Adrenal gland (tissue), 5 donors: ENCODE measurements at regions not wholly inside any gene's neighbourhood (a gene's known extent, or its start where the extent isn't known, plus 50 kb on each side); places are given as distances from the start of the nearest gene placed in this dataset.

ENCODE experiments used
- CTCF ChIP-seq, 6 experiments: fragments of 450-650 bp in 4 of 6; fragments of 200-600 bp in 2 of 6; sonication (generic) in 1 of 6; IDR thresholded peaks; 1 replicate in 5 of 6; 2 replicates in 1 of 6; pipeline versions ENCODE4 v1.5.1 to v1.8.0; 2016 to 2021; ENCODE audit warnings: antibody characterized with exemption in 6 of 6, mild to moderate bottlenecking in 2 of 6, moderate library complexity in 1 of 6
- POLR2A ChIP-seq, 2 donors: fragments of 450-650 bp; IDR thresholded peaks; one replicate each; pipeline ENCODE4 v1.6.1; 2017; ENCODE audit warnings: antibody characterized with exemption in 2 of 2, mild to moderate bottlenecking in 2 of 2, moderate library complexity in 1 of 2
- donor health status: DM: no; HTN: no; CAD: no.

GRCh38 chrX:131734621-131735020 is 190.7 kb downstream of the OR13H1 start:
- peak in 3 of 6 experiments; percentile 16 to 76 (median 44) for TF ChIP-seq CTCF (IDR thresholded peaks at IDR 0.05)
- no peak for TF ChIP-seq POLR2A (IDR thresholded peaks at IDR 0.05)
